Colonic mucosa (tissue), 4 donors: ENCODE measurements at regions not wholly inside any gene's neighbourhood (a gene's known extent, or its start where the extent isn't known, plus 50 kb on each side); places are given as distances from the start of the nearest gene placed in this dataset.

ENCODE experiments used
- DNase-seq: peaks from one replicate; pipeline ENCODE4 v3.0.0-alpha.2; 2020
- H3K27ac ChIP-seq: fragments of 200-600 bp; one replicate; pipeline ENCODE4 v1.8.0; 2021
- H3K27me3 ChIP-seq: fragments of 200-600 bp; one replicate; pipeline ENCODE4 v1.8.0; 2021
- H3K36me3 ChIP-seq: fragments of 200-600 bp; one replicate; pipeline ENCODE4 v1.8.0; 2021
- H3K4me1 ChIP-seq: fragments of 200-600 bp; one replicate; pipeline ENCODE4 v1.8.0; 2021; ENCODE audit warnings: mild to moderate bottlenecking
- H3K4me3 ChIP-seq: fragments of 200-600 bp; one replicate; pipeline ENCODE4 v1.8.0; 2021
- H3K9ac ChIP-seq, 2 donors: one replicate each; pipeline ENCODE4 v1.7.0; 2013; ENCODE audit warnings: control low read depth in 2 of 2, low read depth in 2 of 2, low read length in 2 of 2
- H3K9me3 ChIP-seq: fragments of 200-600 bp; one replicate; pipeline ENCODE4 v1.8.0; 2021
- CTCF ChIP-seq: fragments of 200-600 bp; IDR thresholded peaks from one replicate; pipeline ENCODE4 v1.8.0; 2022; ENCODE audit warnings: antibody characterized with exemption, mild to moderate bottlenecking
- intact Hi-C: fragments of 100-400 bp; cut with DNase I; formaldehyde crosslinking; loops from one replicate; pipeline ENCODE4 v1.14.1; 2022
- donor health status: healthy.
- donor health status: DM: no; HTN: no; CAD: no.
- donor health status: DM: no; HTN: no; CAD: no.

- no peak for DNase-seq
- Histone ChIP-seq H3K27ac (no peak overlapping the region), H3K9ac (no peak overlapping the region), H3K4me1 (no peaks in the 10 kb centered on the region), H3K4me3 (no peak overlapping the region), H3K36me3 (no peaks in the 10 kb centered on the region), H3K9me3 (no peaks in the 10 kb centered on the region), H3K27me3 (no peaks in the 10 kb centered on the region)
- intact Hi-C loops: no loop called here
- TF ChIP-seq CTCF: no peak
Measured at GRCh38 chrX:155679715-155680114, 67.0 kb upstream of the TMLHE start.

GRCh38 chrX:155673338-155673737 lies 60.6 kb upstream of the TMLHE start:
- no peak for TF ChIP-seq CTCF
- intact Hi-C loops: no loop called here
- Histone ChIP-seq H3K27ac (no peak overlapping the region), H3K27me3 (no peaks in the 10 kb centered on the region), H3K9me3 (no peaks in the 10 kb centered on the region), H3K36me3 (no peaks in the 10 kb centered on the region), H3K4me3 (no peak overlapping the region), H3K4me1 (no peaks in the 10 kb centered on the region), H3K9ac (no peak overlapping the region)
- DNase-seq: no peak

DNA sequence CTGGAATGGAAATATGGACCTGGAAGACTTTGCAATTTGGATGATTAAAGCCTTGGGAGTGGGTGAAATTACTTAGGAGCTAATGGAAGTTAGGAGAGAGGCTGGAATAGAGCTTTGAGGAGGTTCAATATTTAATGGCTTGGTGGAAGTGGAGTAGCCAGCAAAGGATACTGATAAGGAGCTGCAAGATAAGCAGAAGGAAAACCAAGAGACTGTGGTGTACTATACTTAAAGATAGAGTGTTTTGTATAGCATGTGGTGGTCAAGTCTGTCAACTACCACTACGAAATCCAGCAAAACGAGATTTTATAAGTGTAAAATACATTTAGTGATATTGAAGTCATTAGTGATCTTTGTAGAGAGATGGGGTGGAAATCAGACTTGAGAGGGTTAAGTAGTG lies 54.0 kb upstream of the TMLHE start:
- TF ChIP-seq CTCF: no peak
- H3K36me3 ChIP-seq: no peaks in the 10 kb centered on the region
- H3K9me3 ChIP-seq: no peaks in the 10 kb centered on the region
- intact Hi-C loops: no loop called here
- no peak overlapping the region for H3K9ac ChIP-seq
- no peak overlapping the region for H3K4me3 ChIP-seq
- no peak for DNase-seq
- H3K27ac ChIP-seq: no peak overlapping the region
- H3K4me1 ChIP-seq: no peaks in the 10 kb centered on the region
- H3K27me3 ChIP-seq: no peaks in the 10 kb centered on the region
